OCI-LY3 (cell line): ENCODE measurements at regions not wholly inside any gene's neighbourhood (a gene's known extent, or its start where the extent isn't known, plus 50 kb on each side); places are given as distances from the start of the nearest gene placed in this dataset.

ENCODE experiments used
- EZH2phosphoT487 ChIP-seq: fragments of 200-600 bp; shearing (Covaris generic); IDR thresholded peaks from 2 replicates; pipeline ENCODE4 v1.6.1; 2018; ENCODE audit warnings: antibody characterized with exemption, mixed run types, low read depth
- TF ChIP-seq, protein P1 (sequence below): fragments of 200-600, 300-600 bp; sonication (generic); IDR thresholded peaks from 2 replicates; pipeline ENCODE4 v1.5.1; 2014; ENCODE audit warnings: antibody characterized with exemption, low read length, low read depth

DNA sequence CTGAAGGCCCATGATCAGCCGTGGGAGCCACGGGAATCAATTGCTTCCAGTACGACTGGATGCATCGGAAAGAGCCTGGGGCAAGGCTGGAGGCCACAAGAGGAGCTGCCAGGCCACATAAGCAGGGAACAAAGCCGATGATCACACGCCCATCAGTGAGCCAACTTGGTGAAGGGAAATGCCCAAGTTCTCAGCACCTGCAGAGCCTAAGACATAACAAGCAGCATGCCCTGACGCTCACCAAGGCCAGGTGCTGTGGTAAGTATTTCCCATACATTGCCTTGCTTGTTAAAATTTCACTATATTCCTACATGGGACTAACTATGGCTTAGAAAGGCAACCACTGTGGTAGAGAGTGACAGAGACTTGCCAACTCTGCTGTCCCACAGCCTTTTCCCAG lies 555.9 kb downstream of the BCL11B start:
- TF ChIP-seq EZH2phosphoT487: no peak
- TF ChIP-seq, protein P1, sequence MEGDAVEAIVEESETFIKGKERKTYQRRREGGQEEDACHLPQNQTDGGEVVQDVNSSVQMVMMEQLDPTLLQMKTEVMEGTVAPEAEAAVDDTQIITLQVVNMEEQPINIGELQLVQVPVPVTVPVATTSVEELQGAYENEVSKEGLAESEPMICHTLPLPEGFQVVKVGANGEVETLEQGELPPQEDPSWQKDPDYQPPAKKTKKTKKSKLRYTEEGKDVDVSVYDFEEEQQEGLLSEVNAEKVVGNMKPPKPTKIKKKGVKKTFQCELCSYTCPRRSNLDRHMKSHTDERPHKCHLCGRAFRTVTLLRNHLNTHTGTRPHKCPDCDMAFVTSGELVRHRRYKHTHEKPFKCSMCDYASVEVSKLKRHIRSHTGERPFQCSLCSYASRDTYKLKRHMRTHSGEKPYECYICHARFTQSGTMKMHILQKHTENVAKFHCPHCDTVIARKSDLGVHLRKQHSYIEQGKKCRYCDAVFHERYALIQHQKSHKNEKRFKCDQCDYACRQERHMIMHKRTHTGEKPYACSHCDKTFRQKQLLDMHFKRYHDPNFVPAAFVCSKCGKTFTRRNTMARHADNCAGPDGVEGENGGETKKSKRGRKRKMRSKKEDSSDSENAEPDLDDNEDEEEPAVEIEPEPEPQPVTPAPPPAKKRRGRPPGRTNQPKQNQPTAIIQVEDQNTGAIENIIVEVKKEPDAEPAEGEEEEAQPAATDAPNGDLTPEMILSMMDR: no peak
